NCI-H82 treated with DMSO at 0.1 percent for 48 hours (cell line): ENCODE measurements at regions not wholly inside any gene's neighbourhood (a gene's known extent, or its start where the extent isn't known, plus 50 kb on each side); places are given as distances from the start of the nearest gene placed in this dataset.

ENCODE experiments used
- DNase-seq: peaks from one replicate; lab custom pipeline; 2025; ENCODE audit not compliant: unreplicated experiment; lab: John Stamatoyannopoulos, UW

- no peak for DNase-seq
These were observed 150.6 kb upstream of the RAB12 start for GRCh38 chr18:8458546-8459215.

- no peak for DNase-seq
These were observed 148.5 kb upstream of the RAB12 start for GRCh38 chr18:8460748-8461147.

GRCh38 chr18:8461544-8461943, 147.7 kb upstream of the RAB12 start:
- DNase-seq = no peak

- DNase-seq = no peak
These were observed 146.5 kb upstream of the RAB12 start for GRCh38 chr18:8462651-8463185.

- DNase-seq = no peak
These were observed 145.4 kb upstream of the RAB12 start for GRCh38 chr18:8463791-8464190.

GRCh38 chr18:8468191-8468590, 141.0 kb upstream of the RAB12 start:
- no peak for DNase-seq

- no peak for DNase-seq
These were observed 140.3 kb upstream of the RAB12 start for GRCh38 chr18:8468921-8469335.

GRCh38 chr18:8469544-8470130, 139.6 kb upstream of the RAB12 start:
- no peak for DNase-seq

GRCh38 chr18:8471372-8471771, 137.9 kb upstream of the RAB12 start:
- no peak for DNase-seq

GRCh38 chr18:8474661-8475060, 134.6 kb upstream of the RAB12 start:
- no peak for DNase-seq

GRCh38 chr18:8477615-8478014, 131.6 kb upstream of the RAB12 start:
- DNase-seq = no peak

GRCh38 chr18:8478166-8478967, 130.9 kb upstream of the RAB12 start:
- peak; percentile 14 for DNase-seq

- no peak for DNase-seq
These were observed 130.3 kb upstream of the RAB12 start for GRCh38 chr18:8478968-8479370.

GRCh38 chr18:8479789-8480188, 129.4 kb upstream of the RAB12 start:
- no peak for DNase-seq

GRCh38 chr18:8480506-8481328, 128.5 kb upstream of the RAB12 start:
- DNase-seq = no peak

GRCh38 chr18:8484951-8485350, 124.3 kb upstream of the RAB12 start:
- DNase-seq = no peak

GRCh38 chr18:8489761-8490160, 119.5 kb upstream of the RAB12 start:
- no peak for DNase-seq

GRCh38 chr18:8491516-8491915, 117.7 kb upstream of the RAB12 start:
- DNase-seq = no peak

GRCh38 chr18:8493141-8493540, 116.1 kb upstream of the RAB12 start:
- DNase-seq = no peak

- DNase-seq = no peak
These were observed 113.1 kb upstream of the RAB12 start for GRCh38 chr18:8496186-8496585.

- DNase-seq = no peak
These were observed 110.3 kb upstream of the RAB12 start for GRCh38 chr18:8498905-8499304.
